SK-N-SH (cell line): ENCODE measurements at regions not wholly inside any gene's neighbourhood (a gene's known extent, or its start where the extent isn't known, plus 50 kb on each side); places are given as distances from the start of the nearest gene placed in this dataset.
"Not testable (repeated sequence)": the region's sequence is repeated elsewhere in the genome, so short reads cannot be mapped to it uniquely, and the experiment has no call there.

Source experiments
- FOXJ3 ChIP-seq: sonication (generic); formaldehyde crosslinking; IDR thresholded peaks from 2 replicates; pipeline ENCODE4 v1.5.1; 2020; ENCODE audit warnings: mild to moderate bottlenecking, missing genetic modification reagents
- POLR2AphosphoS5 ChIP-seq: IDR thresholded peaks from 2 replicates; pipeline ENCODE4 v1.6.1; 2012; ENCODE audit warnings: low read depth, low read length
- RFX5 ChIP-seq: IDR thresholded peaks from 2 replicates; pipeline ENCODE4 v1.6.1; 2012; ENCODE audit warnings: mild to moderate bottlenecking, improper control_type of control experiment, low read length
- TF ChIP-seq, protein P1 (sequence below): IDR thresholded peaks from 2 replicates; pipeline ENCODE4 v1.4.0; 2012; ENCODE audit warnings: low read depth, borderline replicate concordance
- TF ChIP-seq, protein P2 (sequence below): fragments of 200-600 bp; sonication (generic); IDR thresholded peaks from 2 replicates; pipeline ENCODE4 v1.6.1; 2017; ENCODE audit warnings: antibody characterized with exemption, mild to moderate bottlenecking, moderate library complexity
- TF ChIP-seq, protein P3 (sequence below): IDR thresholded peaks from 2 replicates; pipeline ENCODE4 v1.4.0; 2012; ENCODE audit warnings: low read depth

DNA sequence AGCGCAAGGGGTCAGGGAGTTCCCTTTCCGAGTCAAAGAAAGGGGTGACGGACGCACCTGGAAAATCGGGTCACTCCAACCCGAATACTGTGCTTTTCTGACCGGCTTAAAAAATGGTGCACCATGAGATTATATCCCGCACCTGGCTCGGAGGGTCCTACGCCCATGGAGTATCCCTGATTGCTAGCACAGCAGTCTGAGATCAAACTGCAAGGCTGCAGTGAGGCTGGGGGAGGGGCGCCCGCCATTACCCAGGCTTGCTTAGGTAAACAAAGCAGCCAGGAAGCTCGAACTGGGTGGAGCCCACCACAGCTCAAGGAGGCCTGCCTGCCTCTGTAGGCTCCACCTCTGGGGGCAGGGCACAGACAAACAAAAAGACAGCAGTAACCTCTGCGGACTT, 426.1 kb upstream of the SPTLC3 start:
- TF ChIP-seq, protein P1, sequence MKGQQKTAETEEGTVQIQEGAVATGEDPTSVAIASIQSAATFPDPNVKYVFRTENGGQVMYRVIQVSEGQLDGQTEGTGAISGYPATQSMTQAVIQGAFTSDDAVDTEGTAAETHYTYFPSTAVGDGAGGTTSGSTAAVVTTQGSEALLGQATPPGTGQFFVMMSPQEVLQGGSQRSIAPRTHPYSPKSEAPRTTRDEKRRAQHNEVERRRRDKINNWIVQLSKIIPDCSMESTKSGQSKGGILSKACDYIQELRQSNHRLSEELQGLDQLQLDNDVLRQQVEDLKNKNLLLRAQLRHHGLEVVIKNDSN = not testable (repeated sequence)
- TF ChIP-seq RFX5; POLR2AphosphoS5; FOXJ3 (CRISPR knock-in tag): not testable (repeated sequence)
- TF ChIP-seq, protein P2, sequence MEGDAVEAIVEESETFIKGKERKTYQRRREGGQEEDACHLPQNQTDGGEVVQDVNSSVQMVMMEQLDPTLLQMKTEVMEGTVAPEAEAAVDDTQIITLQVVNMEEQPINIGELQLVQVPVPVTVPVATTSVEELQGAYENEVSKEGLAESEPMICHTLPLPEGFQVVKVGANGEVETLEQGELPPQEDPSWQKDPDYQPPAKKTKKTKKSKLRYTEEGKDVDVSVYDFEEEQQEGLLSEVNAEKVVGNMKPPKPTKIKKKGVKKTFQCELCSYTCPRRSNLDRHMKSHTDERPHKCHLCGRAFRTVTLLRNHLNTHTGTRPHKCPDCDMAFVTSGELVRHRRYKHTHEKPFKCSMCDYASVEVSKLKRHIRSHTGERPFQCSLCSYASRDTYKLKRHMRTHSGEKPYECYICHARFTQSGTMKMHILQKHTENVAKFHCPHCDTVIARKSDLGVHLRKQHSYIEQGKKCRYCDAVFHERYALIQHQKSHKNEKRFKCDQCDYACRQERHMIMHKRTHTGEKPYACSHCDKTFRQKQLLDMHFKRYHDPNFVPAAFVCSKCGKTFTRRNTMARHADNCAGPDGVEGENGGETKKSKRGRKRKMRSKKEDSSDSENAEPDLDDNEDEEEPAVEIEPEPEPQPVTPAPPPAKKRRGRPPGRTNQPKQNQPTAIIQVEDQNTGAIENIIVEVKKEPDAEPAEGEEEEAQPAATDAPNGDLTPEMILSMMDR = not testable (repeated sequence)
- TF ChIP-seq, protein P3, sequence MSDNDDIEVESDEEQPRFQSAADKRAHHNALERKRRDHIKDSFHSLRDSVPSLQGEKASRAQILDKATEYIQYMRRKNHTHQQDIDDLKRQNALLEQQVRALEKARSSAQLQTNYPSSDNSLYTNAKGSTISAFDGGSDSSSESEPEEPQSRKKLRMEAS = not testable (repeated sequence)
